Left lung (tissue), 4 donors: ENCODE measurements at regions not wholly inside any gene's neighbourhood (a gene's known extent, or its start where the extent isn't known, plus 50 kb on each side); places are given as distances from the start of the nearest gene placed in this dataset.

Experiments
- ATAC-seq: fragments of 200-7000 bp; cut with Tn5 transposase; one replicate; pipeline ENCODE4 v1.9.1; 2020; ENCODE audit warnings: moderate library complexity
- DNase-seq, 4 donors: peaks; one replicate each; pipeline ENCODE4 v3.0.0-alpha.2; 2013 to 2020
- H3K27ac ChIP-seq, 2 donors: fragments of 200-600 bp; sonication (generic) in 1 of 2; one replicate each; pipeline versions ENCODE4 v1.5.0 to v1.8.0; 2020 to 2021
- H3K27me3 ChIP-seq, 2 donors: fragments of 200-600 bp; sonication (generic) in 1 of 2; one replicate each; pipeline versions ENCODE4 v1.5.0 to v1.8.0; 2020 to 2021
- H3K36me3 ChIP-seq, 2 donors: fragments of 200-600 bp; sonication (generic) in 1 of 2; one replicate each; pipeline versions ENCODE4 v1.5.0 to v1.8.0; 2020 to 2021
- H3K4me1 ChIP-seq, 2 donors: fragments of 200-600 bp; one replicate each; pipeline ENCODE4 v1.8.0; 2021
- H3K4me3 ChIP-seq, 2 donors: fragments of 200-600 bp; sonication (generic) in 1 of 2; one replicate each; pipeline versions ENCODE4 v1.5.0 to v1.8.0; 2020 to 2021; ENCODE audit warnings: mild to moderate bottlenecking in 1 of 2
- H3K9me3 ChIP-seq, 2 donors: fragments of 200-600 bp; sonication (generic) in 1 of 2; one replicate each; pipeline versions ENCODE4 v1.5.0 to v1.8.0; 2020 to 2021
- CTCF ChIP-seq, 2 donors: fragments of 200-600 bp; sonication (generic) in 1 of 2; IDR thresholded peaks; one replicate each; pipeline versions ENCODE4 v1.5.0 to v1.8.0; 2021; ENCODE audit warnings: antibody characterized with exemption in 2 of 2
- intact Hi-C, 2 donors: fragments of 100-400 bp; cut with DNase I; formaldehyde crosslinking; loops; one replicate each; pipeline versions ENCODE4 v1.11.2 to v1.14.2; 2022
- donor health status: DM: no; HTN: yes; CAD: no.
- donor health status: DM: no; HTN: no; CAD: no.

GRCh38 chr2:14927021-14927564 lies 294.6 kb downstream of the LRATD1 start:
- Histone ChIP-seq H3K27me3 (no peaks in the 10 kb centered on the region), H3K4me3 (no peak overlapping the region), H3K36me3 (no peaks in the 10 kb centered on the region), H3K4me1 (no peaks in the 10 kb centered on the region), H3K9me3 (peaks cover 0 to 6% of the 10 kb centered on the region in 2 donors), H3K27ac (no peak overlapping the region)
- no peak for TF ChIP-seq CTCF (IDR thresholded peaks at IDR 0.05)
- intact Hi-C loops, result no loop called here
- no peak for ATAC-seq
- no peak for DNase-seq

- H3K4me1 ChIP-seq, result no peaks in the 10 kb centered on the region
- ATAC-seq, result no peak
- no peak overlapping the region for H3K4me3 ChIP-seq
- no peaks in the 10 kb centered on the region for H3K27me3 ChIP-seq
- intact Hi-C loops, result no loop called here
- H3K27ac ChIP-seq, result no peak overlapping the region
- no peak for TF ChIP-seq CTCF (IDR thresholded peaks at IDR 0.05)
- H3K9me3 ChIP-seq, result peaks cover 0 to 3% of the 10 kb centered on the region in 2 donors
- no peak for DNase-seq
- no peaks in the 10 kb centered on the region for H3K36me3 ChIP-seq
Observed at GRCh38 chr2:14928056-14928455, 295.5 kb downstream of the LRATD1 start.

GRCh38 chr2:14930441-14930840 lies 297.9 kb downstream of the LRATD1 start:
- H3K27ac ChIP-seq, result no peak overlapping the region
- TF ChIP-seq CTCF (IDR thresholded peaks at IDR 0.05), result no peak
- intact Hi-C loops, result no loop called here
- no peak for DNase-seq
- H3K4me3 ChIP-seq, result no peak overlapping the region
- no peaks in the 10 kb centered on the region for H3K27me3 ChIP-seq
- ATAC-seq, result no peak
- no peaks in the 10 kb centered on the region for H3K36me3 ChIP-seq
- H3K9me3 ChIP-seq, result no peaks in the 10 kb centered on the region
- H3K4me1 ChIP-seq, result no peaks in the 10 kb centered on the region

- H3K27me3 ChIP-seq, result no peaks in the 10 kb centered on the region
- no peak overlapping the region for H3K4me3 ChIP-seq
- no peak for TF ChIP-seq CTCF (IDR thresholded peaks at IDR 0.05)
- no peaks in the 10 kb centered on the region for H3K4me1 ChIP-seq
- no peaks in the 10 kb centered on the region for H3K36me3 ChIP-seq
- DNase-seq (no peak), ATAC-seq (no peak)
- peaks cover 0 to 4% of the 10 kb centered on the region in 2 donors for H3K9me3 ChIP-seq
- H3K27ac ChIP-seq, result no peak overlapping the region
- intact Hi-C loops, result no loop called here
Observed at GRCh38 chr2:14932285-14932684, 299.8 kb downstream of the LRATD1 start.

GRCh38 chr2:14933753-14934152 lies 301.2 kb downstream of the LRATD1 start:
- TF ChIP-seq CTCF (IDR thresholded peaks at IDR 0.05), result no peak
- no peak for ATAC-seq
- H3K27me3 ChIP-seq, result no peaks in the 10 kb centered on the region
- no peaks in the 10 kb centered on the region for H3K4me1 ChIP-seq
- no peak for DNase-seq
- H3K9me3 ChIP-seq, result peaks cover 0 to 8% of the 10 kb centered on the region in 2 donors
- H3K4me3 ChIP-seq, result no peak overlapping the region
- no peak overlapping the region for H3K27ac ChIP-seq
- intact Hi-C loops, result no loop called here
- H3K36me3 ChIP-seq, result no peaks in the 10 kb centered on the region
